SK-N-SH treated with all-trans-retinoic acid at 6 μM for 48 hours (cell line): ENCODE measurements at regions not wholly inside any gene's neighbourhood (a gene's known extent, or its start where the extent isn't known, plus 50 kb on each side); places are given as distances from the start of the nearest gene placed in this dataset.

Source experiments
- ATAC-seq: fragments of 200-7000 bp; cut with Tn5 transposase; 3 replicates; pipeline ENCODE4 v1.9.1; 2020; ENCODE audit warnings: mild to moderate bottlenecking, moderate library complexity
- ARNTL ChIP-seq: fragments of 450-650 bp; formaldehyde crosslinking; IDR thresholded peaks from 2 replicates; pipeline ENCODE4 v1.5.0; 2020; ENCODE audit warnings: low read depth, mild to moderate bottlenecking, moderate library complexity, borderline replicate concordance
- BACH2 ChIP-seq: fragments of 250-450 bp; sonication (Bioruptor Pico); IDR thresholded peaks from 2 replicates; pipeline ENCODE4 v1.9.0; 2021; ENCODE audit warnings: mild to moderate bottlenecking, borderline replicate concordance
- CREB5 ChIP-seq: fragments of 250-450 bp; sonication (Bioruptor Pico); IDR thresholded peaks from 2 replicates; pipeline ENCODE4 v1.5.1; 2020; ENCODE audit warnings: low read depth, mild to moderate bottlenecking, moderate library complexity
- CSDC2 ChIP-seq: fragments of 250-450 bp; sonication (Bioruptor Pico); IDR thresholded peaks from 2 replicates; pipeline ENCODE4 v1.5.0; 2020; ENCODE audit warnings: mild to moderate bottlenecking, moderate library complexity
- GLIS3 ChIP-seq: fragments of 250-450 bp; sonication (Bioruptor Pico); IDR thresholded peaks from 2 replicates; pipeline ENCODE4 v1.5.0; 2020; ENCODE audit warnings: mild to moderate bottlenecking, moderate library complexity
- ISL1 ChIP-seq: fragments of 250-450 bp; sonication (Bioruptor Pico); IDR thresholded peaks from 2 replicates; pipeline ENCODE4 v2.1.2; 2022; ENCODE audit warnings: mild to moderate bottlenecking, moderate library complexity
- POU6F1 ChIP-seq: fragments of 250-450 bp; sonication (Bioruptor Pico); IDR thresholded peaks from 2 replicates; pipeline ENCODE4 v1.8.0; 2021; ENCODE audit warnings: low read depth, mild to moderate bottlenecking, moderate library complexity, borderline replicate concordance
- RARB ChIP-seq: fragments of 250-450 bp; sonication (Bioruptor Pico); IDR thresholded peaks from 2 replicates; pipeline ENCODE4 v1.8.0; 2021; ENCODE audit warnings: mild to moderate bottlenecking, moderate library complexity
- SNAI2 ChIP-seq: fragments of 250-450 bp; sonication (Bioruptor Pico); IDR thresholded peaks from 2 replicates; pipeline ENCODE4 v1.5.0; 2020; ENCODE audit warnings: mild to moderate bottlenecking, moderate library complexity
- TOX ChIP-seq: fragments of 250-450 bp; sonication (Bioruptor Pico); IDR thresholded peaks from 2 replicates; pipeline ENCODE4 v1.8.0; 2021; ENCODE audit warnings: mild to moderate bottlenecking, moderate library complexity, borderline replicate concordance
- TSHZ2 ChIP-seq: fragments of 250-450 bp; sonication (Bioruptor Pico); IDR thresholded peaks from 2 replicates; pipeline ENCODE4 v1.5.0; 2020; ENCODE audit warnings: mild to moderate bottlenecking, moderate library complexity
- ZC3H10 ChIP-seq: fragments of 250-450 bp; sonication (Bioruptor Pico); IDR thresholded peaks from 2 replicates; pipeline ENCODE4 v1.5.1; 2021; ENCODE audit warnings: mild to moderate bottlenecking, moderate library complexity
- ZFP3 ChIP-seq: fragments of 250-450 bp; sonication (Bioruptor Pico); IDR thresholded peaks from 2 replicates; pipeline ENCODE4 v1.5.0; 2020; ENCODE audit warnings: mild to moderate bottlenecking, moderate library complexity
- ZFP30 ChIP-seq: fragments of 450-650 bp; formaldehyde crosslinking; IDR thresholded peaks from 2 replicates; pipeline ENCODE4 v1.5.0; 2022; ENCODE audit warnings: mild to moderate bottlenecking, moderate library complexity
- ZNF565 ChIP-seq: fragments of 450-650 bp; formaldehyde crosslinking; conservative IDR thresholded peaks from 2 replicates; pipeline ENCODE4 v1.5.0; 2020; ENCODE audit warnings: low read depth, mild to moderate bottlenecking, moderate library complexity
- ZNF70 ChIP-seq: fragments of 450-650 bp; formaldehyde crosslinking; IDR thresholded peaks from 2 replicates; pipeline ENCODE4 v1.5.0; 2020; ENCODE audit warnings: mild to moderate bottlenecking, moderate library complexity
- ZNF8 ChIP-seq: fragments of 450-650 bp; formaldehyde crosslinking; IDR thresholded peaks from 2 replicates; pipeline ENCODE4 v1.5.0; 2020; ENCODE audit warnings: mild to moderate bottlenecking, moderate library complexity
- TF ChIP-seq, protein P1 (sequence below): fragments of 250-450 bp; sonication (Bioruptor Pico); IDR thresholded peaks from 2 replicates; pipeline ENCODE4 v1.8.0; 2020; ENCODE audit warnings: mild to moderate bottlenecking, moderate library complexity, borderline replicate concordance
- TF ChIP-seq, protein P2 (sequence below): fragments of 250-450 bp; sonication (Bioruptor Pico); IDR thresholded peaks from 2 replicates; pipeline ENCODE4 v1.5.1; 2021; ENCODE audit warnings: mild to moderate bottlenecking, moderate library complexity

DNA sequence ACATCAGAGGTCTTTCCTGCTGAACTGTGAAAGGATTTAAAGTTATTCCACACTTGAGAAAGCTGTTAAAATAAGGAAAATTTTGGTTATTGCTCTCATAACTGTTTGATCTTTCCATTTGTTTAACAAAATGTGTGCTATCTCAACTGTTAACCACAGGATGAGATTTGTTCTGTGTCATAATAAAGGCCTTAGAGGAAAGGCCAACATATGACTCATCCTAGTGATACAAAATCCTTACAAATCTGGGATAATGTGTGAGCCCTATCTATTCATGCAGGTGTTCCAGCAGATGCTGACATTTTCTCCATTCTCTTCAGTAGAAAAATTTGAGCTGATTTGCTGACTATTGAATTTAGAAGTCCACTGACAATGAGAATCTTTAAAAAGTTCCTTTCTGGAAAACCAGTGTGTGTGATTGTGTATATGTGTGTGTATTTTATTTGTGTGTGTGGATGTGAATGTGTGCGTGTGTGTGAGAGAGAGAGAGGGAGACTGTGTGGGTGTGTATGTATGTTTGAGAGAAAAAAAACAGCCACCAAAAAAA lies 1111.9 kb upstream of the GYPC start:
- ATAC-seq, result no peak
- TF ChIP-seq GLIS3 (CRISPR knock-in tag) (no peak), ARNTL (CRISPR knock-in tag) (no peak), CREB5 (CRISPR knock-in tag) (no peak), ZNF565 (CRISPR knock-in tag) (no peak), SNAI2 (CRISPR knock-in tag) (no peak)

GRCh38 chr2:125553768-125554167 lies 1102.2 kb upstream of the GYPC start:
- no peak for TF ChIP-seq TOX (CRISPR knock-in tag)
- TF ChIP-seq ZFP30 (CRISPR knock-in tag), result no peak
- TF ChIP-seq ZNF8 (CRISPR knock-in tag), result no peak
- TF ChIP-seq, protein P1, sequence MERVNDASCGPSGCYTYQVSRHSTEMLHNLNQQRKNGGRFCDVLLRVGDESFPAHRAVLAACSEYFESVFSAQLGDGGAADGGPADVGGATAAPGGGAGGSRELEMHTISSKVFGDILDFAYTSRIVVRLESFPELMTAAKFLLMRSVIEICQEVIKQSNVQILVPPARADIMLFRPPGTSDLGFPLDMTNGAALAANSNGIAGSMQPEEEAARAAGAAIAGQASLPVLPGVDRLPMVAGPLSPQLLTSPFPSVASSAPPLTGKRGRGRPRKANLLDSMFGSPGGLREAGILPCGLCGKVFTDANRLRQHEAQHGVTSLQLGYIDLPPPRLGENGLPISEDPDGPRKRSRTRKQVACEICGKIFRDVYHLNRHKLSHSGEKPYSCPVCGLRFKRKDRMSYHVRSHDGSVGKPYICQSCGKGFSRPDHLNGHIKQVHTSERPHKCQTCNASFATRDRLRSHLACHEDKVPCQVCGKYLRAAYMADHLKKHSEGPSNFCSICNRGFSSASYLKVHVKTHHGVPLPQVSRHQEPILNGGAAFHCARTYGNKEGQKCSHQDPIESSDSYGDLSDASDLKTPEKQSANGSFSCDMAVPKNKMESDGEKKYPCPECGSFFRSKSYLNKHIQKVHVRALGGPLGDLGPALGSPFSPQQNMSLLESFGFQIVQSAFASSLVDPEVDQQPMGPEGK (CRISPR knock-in tag), result no peak
- TF ChIP-seq TSHZ2, result no peak
- no peak for TF ChIP-seq BACH2 (CRISPR knock-in tag)
- no peak for TF ChIP-seq SNAI2 (CRISPR knock-in tag)
- no peak for TF ChIP-seq RARB
- TF ChIP-seq ARNTL (CRISPR knock-in tag), result no peak
- TF ChIP-seq, protein P2, sequence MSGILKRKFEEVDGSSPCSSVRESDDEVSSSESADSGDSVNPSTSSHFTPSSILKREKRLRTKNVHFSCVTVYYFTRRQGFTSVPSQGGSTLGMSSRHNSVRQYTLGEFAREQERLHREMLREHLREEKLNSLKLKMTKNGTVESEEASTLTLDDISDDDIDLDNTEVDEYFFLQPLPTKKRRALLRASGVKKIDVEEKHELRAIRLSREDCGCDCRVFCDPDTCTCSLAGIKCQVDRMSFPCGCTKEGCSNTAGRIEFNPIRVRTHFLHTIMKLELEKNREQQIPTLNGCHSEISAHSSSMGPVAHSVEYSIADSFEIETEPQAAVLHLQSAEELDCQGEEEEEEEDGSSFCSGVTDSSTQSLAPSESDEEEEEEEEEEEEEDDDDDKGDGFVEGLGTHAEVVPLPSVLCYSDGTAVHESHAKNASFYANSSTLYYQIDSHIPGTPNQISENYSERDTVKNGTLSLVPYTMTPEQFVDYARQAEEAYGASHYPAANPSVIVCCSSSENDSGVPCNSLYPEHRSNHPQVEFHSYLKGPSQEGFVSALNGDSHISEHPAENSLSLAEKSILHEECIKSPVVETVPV (CRISPR knock-in tag), result no peak
- no peak for TF ChIP-seq ISL1 (CRISPR knock-in tag)
- no peak for TF ChIP-seq ZFP3 (CRISPR knock-in tag)
- TF ChIP-seq, all 23 proteins: peak for 0
- ATAC-seq, result no peak

GRCh38 chr2:125554956-125555355 lies 1101.0 kb upstream of the GYPC start:
- no peak for TF ChIP-seq BACH2 (CRISPR knock-in tag)
- no peak for TF ChIP-seq POU6F1 (CRISPR knock-in tag)
- no peak for TF ChIP-seq CSDC2 (CRISPR knock-in tag)
- TF ChIP-seq, protein P1 (CRISPR knock-in tag), result no peak
- no peak for TF ChIP-seq ZC3H10 (CRISPR knock-in tag)
- TF ChIP-seq ZNF70 (CRISPR knock-in tag), result no peak
- no peak for ATAC-seq
